Activated CD8-positive, alpha-beta memory T cell treated with anti-CD3 and anti-CD28 coated beads for 1 hour (primary cell): ENCODE measurements at regions not wholly inside any gene's neighbourhood (a gene's known extent, or its start where the extent isn't known, plus 50 kb on each side); places are given as distances from the start of the nearest gene placed in this dataset.
"Not testable (repeated sequence)": the region's sequence is repeated elsewhere in the genome, so short reads cannot be mapped to it uniquely, and the experiment has no call there.

Experiments
- DNase-seq, 2 donors: peaks; one replicate each; pipeline ENCODE4 v3.0.0-alpha.2; 2020; ENCODE audit warnings: low read depth in 1 of 2; ENCODE audit errors: extremely low read depth in 1 of 2

DNA sequence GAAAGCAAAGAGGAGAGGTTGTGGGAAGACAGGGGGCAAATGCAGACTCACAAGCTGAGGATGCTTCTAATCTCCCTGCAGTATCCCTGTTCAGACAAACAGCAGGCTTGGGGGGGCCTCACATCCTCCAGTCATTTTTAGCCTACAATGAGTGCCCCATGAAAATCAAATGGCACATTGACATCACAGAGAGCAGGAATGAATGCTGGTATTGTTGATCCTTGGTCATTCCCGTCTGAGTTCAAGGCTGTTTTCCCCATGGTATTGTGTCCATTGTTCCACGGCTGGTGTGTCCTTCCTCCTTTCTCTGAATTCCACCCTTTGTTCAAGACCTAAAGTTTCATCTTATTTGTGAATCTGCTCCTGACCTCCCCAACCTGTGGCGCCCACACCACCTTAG, 545.6 kb downstream of the AJAP1 start:
- DNase-seq, result no peak

DNA sequence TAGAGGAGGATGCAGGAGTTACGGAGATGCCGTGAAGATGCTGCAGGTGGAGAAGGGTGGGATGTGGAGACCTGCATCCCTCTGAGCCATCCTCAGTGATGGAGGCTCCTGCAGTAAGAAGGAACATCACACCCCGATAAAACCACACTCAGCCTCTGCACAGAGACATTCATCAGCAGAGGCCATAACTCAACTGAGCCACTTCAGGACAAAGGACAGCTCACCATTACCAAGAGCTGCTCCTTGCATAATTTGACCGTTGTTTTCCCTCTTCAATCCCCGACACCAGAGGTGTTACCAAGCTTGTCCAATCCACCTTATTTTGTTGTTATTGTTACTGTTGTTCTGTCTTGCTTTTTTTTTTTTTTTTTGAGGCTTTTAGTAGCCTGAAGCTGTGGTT, 543.9 kb downstream of the AJAP1 start:
- DNase-seq, result no peak

DNA sequence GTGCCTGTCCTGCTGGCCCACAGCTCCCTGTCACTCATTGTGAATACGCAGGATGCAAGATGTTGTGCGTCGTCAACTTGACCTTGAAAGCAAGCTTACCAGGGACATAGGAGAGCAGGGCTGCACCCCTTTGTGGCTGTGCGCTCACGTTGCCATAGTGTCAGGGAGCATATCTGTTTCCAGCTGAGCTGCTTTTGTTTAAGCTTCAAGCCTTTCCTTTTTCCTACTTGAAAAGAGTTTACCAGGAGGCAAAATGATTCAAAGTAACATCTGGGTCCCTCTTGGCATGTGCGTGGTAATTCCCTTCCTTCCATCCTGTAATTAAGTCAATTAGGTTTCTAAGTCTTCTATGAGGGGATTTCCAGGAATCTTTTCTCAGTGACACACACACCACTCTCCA, 537.1 kb downstream of the AJAP1 start:
- no peak for DNase-seq

DNA sequence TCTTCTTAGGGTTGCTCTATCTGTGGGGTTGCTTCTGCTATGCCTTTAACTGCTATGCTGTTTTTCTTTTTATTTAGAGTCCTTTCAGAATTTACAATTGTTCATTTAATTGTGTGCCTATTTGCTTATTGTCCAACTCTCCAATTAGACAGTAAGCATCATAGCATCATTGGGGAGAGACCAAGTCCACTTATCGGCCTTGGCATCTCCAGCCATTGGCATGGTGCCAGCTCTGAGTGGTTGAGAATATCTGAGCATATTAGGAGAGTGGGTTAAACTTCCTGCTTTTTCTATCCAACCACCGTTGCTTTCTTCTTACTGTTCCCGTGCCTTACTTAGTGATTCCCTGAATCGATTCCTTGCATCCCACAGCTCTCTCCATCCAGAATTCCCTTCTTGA, 535.0 kb downstream of the AJAP1 start:
- DNase-seq, result no peak

DNA sequence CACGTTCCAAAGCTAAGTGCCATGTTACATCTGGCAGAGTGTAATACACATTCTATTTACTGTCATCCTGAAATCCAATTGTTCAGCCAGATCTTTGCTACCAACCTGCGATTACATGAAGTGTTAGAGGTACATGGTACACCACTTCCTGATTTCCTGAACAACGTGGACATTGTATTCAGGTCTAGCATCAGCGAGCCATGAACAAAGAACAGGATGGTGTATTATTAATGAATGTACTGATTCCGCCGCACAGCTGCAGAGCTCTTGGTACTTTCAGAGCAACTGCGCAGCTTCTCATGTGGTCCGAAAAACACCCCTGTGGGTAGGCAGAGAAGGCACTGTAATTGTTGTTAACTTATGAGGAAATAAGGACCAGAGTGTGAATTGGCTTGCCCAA, 511.4 kb downstream of the AJAP1 start:
- DNase-seq, result no peak

DNA sequence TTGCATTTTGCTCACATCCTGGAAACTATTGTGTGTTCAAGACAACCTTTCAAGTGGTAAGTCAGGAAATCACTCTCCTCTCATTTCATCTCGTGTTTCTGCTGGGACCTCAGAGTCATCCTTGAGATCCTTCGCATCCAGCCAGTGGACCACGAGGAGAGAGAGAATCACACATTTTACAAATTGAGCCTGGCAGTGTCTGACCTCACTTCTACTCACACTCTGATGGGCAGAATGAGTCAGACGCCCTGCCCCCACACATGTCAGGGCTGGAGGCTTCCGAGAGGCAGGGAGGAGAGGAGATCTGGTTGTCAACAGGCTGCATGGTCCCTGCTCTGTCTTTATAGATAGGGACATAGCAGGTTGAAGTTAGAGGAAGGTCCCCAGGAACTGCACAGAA, 509.7 kb downstream of the AJAP1 start:
- no peak for DNase-seq

DNA sequence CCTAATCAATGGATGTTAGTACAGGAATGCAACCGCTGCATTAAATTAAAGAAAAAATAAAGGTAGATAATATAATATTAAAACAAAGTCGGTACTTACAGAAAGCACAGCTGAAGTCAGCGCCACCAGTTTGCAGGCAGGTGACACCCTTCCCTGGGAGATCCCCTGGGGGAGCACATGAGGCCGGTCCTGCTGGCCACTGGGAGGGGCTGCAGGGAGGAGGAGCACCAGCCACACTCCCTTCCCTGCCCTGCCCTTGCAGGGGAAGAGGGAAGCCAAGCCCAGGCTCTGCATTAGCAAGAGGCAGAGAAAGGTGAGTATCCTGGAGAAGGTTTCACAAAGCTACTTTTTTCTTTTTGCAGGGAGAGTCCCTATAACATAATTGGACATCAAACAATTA, 507.0 kb downstream of the AJAP1 start:
- DNase-seq, result no peak

DNA sequence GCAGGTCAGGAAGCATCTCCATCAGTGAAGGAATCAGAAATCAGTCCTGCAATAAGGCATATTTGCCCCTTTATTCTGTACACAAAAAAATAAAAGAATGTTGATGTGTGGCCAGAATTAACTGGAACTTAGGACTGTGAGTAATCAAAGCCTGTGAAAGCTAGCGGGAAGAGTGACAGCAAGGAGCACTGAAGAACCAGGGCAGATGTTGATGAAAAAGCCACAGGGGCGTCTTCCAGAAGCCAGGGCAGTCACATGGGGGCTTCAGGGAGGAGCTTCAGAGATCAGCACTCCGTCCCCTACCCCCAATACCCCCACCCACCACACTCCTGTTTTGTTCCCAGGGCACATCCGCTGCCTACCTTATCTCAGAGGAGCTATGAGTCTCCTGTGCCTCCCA, 502.8 kb downstream of the AJAP1 start:
- DNase-seq, result no peak

DNA sequence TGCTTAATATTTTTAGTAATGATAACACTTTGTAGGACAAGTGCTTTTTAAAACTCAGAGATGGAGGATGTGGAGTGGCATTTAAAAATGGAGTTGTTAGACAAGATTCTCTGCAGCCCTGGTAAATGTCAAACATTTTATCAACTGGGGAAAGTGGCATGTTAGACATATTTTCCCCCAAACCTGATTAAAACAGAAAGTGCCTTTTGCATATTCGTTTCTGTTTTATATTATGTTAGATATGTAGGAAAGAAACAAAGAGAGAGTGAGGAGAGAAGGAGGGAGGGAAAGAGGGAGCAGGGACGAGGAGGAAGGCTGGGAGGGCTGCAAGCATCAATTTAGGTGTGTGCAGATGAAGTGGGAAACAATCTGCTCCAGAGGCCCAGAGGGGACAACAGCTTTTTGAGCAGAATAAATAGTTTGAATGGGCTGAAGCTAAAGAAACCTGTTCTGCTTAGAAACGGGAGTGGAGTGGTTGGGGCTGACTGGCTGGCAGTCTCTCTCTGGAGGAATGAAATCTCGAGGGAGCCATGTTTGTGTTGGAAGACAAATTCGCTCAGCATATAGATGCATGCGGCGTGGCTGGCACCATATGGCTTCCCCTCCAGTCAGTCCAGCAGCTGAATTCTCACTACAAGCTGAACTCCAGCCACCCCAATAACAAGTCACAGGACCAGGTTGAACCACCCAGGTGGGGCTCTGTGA, 502.2 kb downstream of the AJAP1 start:
- no peak for DNase-seq

DNA sequence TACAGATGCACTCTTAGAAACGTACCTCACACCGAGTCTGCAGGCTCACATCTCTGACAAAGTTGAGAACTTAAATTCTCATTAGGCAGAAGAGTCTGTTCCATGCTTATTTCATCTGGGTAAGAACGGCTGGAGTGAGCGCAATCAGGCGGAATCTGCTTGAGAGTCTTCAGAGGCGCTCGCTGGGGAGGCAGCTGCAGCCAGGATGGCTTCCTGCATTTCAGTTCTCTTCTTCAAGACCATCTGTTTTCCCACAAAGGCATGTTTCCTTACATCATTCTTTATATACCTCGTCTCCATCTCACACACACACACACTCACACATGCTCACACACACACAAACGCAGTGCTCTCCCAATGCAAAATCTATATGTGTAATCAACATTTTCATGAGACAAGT, 497.1 kb downstream of the AJAP1 start:
- no peak for DNase-seq

DNA sequence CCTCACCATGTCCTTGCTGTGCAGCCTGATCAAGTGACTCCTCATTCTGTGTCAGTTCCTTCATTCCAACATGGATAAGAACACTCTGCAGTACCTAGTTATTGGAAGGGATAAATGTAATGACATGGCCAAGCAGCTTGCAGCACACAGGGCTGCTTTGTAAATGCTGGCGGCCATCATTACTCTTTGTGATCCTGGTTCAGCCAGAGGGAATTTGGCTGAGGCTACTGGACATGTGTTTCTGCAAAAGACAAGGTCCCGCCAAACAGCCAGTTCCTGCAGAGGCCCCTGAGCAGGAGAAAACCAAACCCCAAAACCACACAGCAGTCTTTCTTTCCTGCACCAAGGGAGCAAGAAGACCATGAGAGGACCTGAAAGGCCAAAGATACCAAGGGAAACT, 495.8 kb downstream of the AJAP1 start:
- DNase-seq, result no peak

DNA sequence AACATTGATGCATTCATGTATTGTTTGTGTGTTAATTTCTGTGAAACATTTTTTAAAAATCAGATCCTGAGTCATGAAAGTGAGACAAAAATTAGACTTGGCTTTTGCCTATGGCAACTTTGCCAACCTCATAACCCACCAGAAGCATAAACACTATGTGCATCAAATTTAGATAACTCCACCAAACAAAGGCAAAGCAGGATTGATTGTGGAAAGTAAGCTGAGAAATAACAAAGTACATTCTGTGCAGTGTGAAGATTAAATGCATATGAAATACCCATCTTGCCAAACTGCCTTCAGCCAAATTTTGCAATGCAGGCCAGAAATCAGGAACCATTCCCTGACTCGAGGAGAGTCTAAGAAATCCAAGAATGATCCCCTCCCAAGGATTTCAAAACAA, 493.4 kb downstream of the AJAP1 start:
- no peak for DNase-seq

DNA sequence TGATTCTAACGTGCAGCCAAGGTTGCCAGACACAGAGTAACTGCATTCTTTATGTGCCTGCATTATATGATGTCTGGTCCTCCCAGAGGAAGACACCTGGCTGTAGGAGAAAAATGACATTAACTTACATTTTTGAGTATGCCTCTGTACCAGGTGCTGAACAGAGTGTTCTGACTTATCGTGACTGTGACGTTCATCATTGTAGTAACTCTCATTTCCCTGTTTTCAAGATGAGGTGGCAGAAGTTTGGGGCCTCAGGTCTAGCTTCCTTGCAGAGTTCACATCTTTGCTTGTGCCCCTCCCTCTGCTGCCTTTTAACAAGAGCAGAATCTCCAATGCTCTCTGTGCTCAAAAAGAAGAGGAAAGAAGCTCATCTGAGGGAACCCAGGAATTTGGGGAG, 488.0 kb downstream of the AJAP1 start:
- DNase-seq, result no peak

DNA sequence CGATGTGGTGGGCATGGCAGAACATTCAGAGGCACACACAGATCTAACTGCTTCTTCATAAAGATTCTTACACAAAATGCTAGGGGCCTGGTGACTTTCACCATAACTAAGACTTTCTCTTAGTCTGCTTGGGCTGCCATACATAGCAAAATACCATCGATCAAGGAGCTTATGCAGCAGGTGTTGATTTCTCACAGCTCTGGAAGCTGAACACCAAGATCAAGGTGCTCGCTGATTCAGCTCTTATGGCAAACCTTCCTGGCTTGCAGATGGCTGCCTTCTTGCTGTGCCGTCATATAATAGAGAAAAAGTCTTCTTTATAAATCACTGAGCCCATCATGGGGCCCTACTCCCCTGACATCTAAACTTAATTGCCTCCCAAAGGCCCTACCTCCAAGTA, 487.3 kb downstream of the AJAP1 start:
- DNase-seq, result no peak

DNA sequence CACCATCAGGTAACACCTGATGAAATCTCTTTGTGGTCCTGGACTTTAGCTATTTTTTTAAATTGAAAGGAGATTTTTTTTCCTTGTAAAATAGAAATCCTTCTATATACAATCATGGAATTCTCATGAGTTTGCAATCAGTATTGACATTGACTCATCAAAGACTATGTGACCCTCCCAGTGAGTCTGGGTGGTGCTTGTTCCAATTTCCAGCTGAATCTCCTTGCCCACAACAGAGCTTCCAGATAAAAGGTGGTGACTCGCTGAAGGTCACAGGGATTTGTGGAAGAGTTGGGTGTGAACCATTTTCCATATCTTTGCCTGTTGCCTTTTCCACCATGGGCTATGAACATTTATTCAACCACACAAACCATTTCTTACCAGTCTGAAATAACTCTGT, 486.6 kb downstream of the AJAP1 start:
- no peak for DNase-seq

DNA sequence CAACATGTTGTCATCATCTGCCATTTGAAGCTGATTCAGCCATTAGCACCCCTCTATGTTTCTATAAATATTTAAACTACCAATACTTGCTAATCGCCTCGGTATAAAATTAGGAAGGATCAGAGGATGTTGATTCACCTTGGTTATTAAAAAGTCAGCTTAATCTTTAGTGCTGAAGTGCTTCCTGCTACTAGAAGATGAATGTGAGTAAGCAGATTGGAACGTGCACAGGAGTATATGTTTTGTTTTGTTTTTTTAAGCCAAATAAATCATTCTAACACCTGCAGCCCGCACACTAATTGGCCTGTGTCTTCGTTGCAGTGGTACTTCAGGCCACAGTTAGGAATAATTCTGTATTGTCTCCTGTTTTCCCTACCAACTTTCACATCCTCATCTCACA, 485.7 kb downstream of the AJAP1 start:
- no peak for DNase-seq

DNA sequence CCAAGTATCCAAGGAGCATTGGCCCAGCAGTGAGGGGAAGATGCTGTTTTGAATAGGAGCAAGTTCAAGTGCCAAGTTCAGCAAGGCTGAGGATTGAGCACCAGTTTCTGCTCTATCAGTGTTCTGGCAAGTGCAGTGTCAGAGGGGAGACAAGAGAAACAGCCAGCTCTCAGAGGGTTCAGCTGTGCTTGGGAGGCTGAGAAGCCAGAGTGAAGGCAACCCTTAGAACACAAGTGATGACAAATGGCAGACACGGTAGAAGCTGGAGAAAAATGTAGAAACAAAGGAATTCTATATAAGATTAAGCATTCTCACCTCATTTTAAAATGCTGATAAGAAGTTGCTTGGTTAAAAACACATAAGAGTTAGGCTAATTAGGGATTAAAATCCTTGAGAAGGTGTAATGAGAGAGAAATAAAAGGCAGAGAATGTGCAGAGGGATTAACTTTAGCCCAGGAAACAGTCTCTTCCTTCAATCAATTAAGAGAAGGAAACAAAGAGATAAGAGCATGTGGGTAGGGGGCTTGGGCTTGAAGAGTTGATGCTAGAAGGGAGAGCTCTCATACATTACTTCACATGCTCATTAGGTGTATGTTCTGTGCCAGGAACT, 475.4 kb downstream of the AJAP1 start:
- DNase-seq, result no peak

DNA sequence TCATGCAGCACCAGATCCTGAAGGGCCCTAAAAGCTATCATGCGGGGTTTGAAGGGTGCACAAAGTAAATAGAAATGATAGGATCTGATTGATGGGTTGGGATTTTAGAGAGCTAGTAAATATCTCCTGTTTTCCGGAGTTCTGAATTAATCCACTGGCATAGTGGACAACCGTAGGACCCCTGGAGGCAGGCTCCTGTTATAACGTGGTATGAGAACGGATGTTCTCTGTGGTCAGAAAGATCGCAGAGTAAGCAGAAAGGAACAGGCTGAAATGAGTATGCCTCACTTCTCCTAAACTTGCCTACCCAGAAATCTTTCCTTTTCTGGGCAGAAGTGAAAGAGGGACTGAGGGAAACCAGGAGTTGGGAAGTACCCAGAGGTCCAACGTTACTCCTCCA, 470.8 kb downstream of the AJAP1 start:
- no peak for DNase-seq

DNA sequence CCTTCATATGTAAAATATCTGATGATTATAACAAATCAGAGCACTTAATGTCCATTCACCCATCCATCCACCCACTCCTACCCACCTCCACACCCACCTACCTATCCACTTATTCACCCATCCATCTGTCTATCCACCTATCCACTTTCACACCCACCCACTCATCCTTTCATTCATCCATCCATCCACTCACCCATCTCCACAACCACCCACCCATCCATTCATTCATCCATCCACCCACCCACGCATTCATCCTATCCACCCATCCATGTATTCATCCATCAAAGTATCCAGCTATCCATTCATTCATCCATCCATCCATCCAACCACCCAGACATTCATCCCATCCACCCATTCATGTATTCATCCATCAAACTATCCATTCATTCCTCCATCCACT, 466.1 kb downstream of the AJAP1 start:
- DNase-seq, result no peak

DNA sequence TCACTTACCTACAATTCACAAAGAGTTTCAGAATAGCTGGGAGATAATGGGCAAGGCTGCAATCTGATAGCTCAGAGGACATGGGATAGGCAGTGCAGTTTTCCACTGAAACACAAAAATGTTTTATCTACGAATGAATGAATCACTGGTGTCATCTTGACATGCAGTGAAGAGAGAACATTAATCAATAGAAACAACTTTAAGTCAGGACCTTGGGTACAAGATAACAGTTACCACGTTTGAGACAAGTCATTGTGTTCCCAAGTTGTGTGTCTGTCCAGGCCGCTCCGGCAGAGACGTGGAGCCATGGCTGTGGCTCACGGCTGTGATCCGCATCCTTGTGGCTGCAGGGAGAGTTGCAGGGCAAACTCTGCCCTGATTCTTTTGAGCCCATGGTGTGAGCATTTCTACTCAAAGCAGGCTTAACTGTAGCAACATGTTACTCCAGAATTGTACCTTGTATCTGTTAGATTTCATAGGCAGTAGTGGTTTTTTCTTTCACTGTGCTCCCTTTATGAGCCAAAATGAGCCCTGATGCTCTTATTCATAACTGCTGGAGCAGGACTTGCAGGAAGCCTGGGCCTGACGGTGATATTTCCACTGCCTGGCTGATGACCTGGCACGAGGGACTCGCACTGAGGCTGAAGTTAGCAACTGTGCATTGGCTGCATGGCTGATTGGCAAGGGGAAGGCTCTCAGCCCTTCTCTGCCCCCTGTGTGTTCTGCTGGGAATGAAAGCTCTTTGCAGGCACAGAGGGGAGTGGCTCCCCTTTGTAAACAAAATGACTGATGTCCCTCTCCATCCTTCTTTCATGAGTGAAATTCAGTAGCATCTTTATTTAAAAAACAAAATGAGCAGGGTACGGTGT, 465.2 kb downstream of the AJAP1 start:
- DNase-seq, result no peak

DNA sequence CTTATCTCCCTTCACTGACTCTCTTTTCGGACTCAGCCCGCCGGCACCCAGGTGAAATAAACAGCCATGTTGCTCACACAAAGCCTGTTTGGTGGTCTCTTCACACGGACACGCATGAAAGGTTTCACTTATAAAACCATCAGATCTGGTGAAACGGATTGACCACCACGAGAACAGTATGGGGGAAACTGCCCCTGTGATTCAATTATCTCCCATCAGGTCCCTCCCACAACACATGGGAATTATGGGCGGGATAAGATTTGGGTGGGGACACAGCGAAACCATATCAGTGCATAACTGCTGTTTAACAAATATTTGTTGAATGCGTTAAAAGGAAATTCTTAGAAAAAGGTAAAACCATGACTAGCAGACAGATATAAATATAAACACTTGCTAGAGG, 464.4 kb downstream of the AJAP1 start:
- DNase-seq, result not testable (repeated sequence)

DNA sequence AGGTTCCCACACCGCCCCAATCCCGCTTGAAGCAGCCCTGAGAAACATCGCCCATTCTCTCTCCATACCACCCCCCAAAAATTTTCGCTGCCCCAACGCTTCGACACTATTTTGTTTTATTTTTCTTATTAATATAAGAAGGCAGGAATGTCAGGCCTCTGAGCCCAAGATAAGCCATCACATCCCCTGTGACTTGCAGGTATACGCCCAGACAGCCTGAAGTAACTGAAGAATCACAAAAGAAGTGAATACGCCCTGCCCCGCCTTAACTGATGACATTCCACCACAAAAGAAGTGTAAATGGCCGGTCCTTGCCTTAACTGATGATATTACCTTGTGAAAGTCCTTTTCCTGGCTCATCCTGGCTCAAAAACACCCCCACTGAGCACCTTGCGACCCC, 463.9 kb downstream of the AJAP1 start:
- DNase-seq, result not testable (repeated sequence)
